ENCODE measurements at regions not wholly inside any gene's neighbourhood (a gene's known extent, or its start where the extent isn't known, plus 50 kb on each side); places are given as distances from the start of the nearest gene placed in this dataset.

DNA sequence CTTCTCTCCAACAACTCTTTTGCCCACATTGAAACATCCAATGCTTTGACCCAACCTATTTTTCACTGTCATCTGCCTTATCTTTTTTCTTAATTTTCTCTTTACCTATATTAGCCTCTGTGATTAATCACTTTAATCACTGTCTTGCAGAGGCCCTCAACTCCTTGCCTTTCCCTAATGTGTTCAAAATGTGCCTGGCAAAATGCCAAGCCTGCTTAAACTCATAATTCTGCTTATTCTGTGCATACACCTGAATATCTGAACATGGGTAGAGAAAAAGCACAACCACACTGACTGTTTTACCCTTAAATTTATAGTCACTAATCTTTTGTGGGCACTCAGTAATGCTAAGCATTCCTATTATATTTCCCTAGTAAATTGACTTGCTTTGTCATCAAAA lies 63.0 kb upstream of the GALNT13 start:
- Mint-ChIP-seq H3K9me3 (no peaks in the 10 kb centered on the region), H3K4me1 (peaks cover 18 to 20% of the 10 kb centered on the region in 2 experiments), H3K27me3 (ENCODE audit: low read depth) (no peaks in the 10 kb centered on the region), H3K4me3 (no peak overlapping the region), H3K36me3 (ENCODE audit: insufficient read depth in 1 of 3, low read depth in 3 of 3) (no peaks in the 10 kb centered on the region), H3K27ac (no peak overlapping the region)
- no peak overlapping the region for H2AK5ac ChIP-seq (ENCODE audit: insufficient read length, low read length)
- H4K5ac ChIP-seq (ENCODE audit: insufficient read length, low read depth, low read length): no peak overlapping the region
- H4K8ac ChIP-seq (replicated peaks; ENCODE audit: insufficient read length, low read depth, low read length): no peak overlapping the region
- TF ChIP-seq, protein P1, sequence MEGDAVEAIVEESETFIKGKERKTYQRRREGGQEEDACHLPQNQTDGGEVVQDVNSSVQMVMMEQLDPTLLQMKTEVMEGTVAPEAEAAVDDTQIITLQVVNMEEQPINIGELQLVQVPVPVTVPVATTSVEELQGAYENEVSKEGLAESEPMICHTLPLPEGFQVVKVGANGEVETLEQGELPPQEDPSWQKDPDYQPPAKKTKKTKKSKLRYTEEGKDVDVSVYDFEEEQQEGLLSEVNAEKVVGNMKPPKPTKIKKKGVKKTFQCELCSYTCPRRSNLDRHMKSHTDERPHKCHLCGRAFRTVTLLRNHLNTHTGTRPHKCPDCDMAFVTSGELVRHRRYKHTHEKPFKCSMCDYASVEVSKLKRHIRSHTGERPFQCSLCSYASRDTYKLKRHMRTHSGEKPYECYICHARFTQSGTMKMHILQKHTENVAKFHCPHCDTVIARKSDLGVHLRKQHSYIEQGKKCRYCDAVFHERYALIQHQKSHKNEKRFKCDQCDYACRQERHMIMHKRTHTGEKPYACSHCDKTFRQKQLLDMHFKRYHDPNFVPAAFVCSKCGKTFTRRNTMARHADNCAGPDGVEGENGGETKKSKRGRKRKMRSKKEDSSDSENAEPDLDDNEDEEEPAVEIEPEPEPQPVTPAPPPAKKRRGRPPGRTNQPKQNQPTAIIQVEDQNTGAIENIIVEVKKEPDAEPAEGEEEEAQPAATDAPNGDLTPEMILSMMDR (conservative IDR thresholded peaks at IDR 0.05): no peak
- H3K14ac ChIP-seq (ENCODE audit: insufficient read depth, low read length): no peak overlapping the region
- no peak overlapping the region for H2BK5ac ChIP-seq (ENCODE audit: insufficient read length, low read length)
- H3K9ac ChIP-seq (ENCODE audit: extremely low read depth, insufficient read length, low read length): no peak overlapping the region
- no peak overlapping the region for H3K23ac ChIP-seq (ENCODE audit: insufficient read length, low read depth, low read length)
- no peaks in the 10 kb centered on the region for H3K79me1 ChIP-seq (ENCODE audit: insufficient read depth, low read depth, low read length, poor library complexity, severe bottlenecking)
- no peaks in the 10 kb centered on the region for H3K4me1 ChIP-seq (ENCODE audit: insufficient read depth, low read length)
- H4K20me1 ChIP-seq (ENCODE audit: control insufficient read depth, insufficient read depth, insufficient read length): no peaks in the 10 kb centered on the region
- H3K27me3 ChIP-seq (ENCODE audit: insufficient read depth, low read length): no peaks in the 10 kb centered on the region
- DNase-seq: no peak
- no peak overlapping the region for H2BK20ac ChIP-seq (ENCODE audit: low read depth, low read length, poor library complexity, severe bottlenecking)
- H2BK15ac ChIP-seq (ENCODE audit: low read depth, low read length): no peak overlapping the region
- H2BK12ac ChIP-seq (ENCODE audit: insufficient read length, low read depth, low read length): no peak overlapping the region
- no peak overlapping the region for H2AFZ ChIP-seq (ENCODE audit: low read length)
- H3K56ac ChIP-seq (ENCODE audit: insufficient read length, low read depth, low read length): no peak overlapping the region
- no peak overlapping the region for H3T11ph ChIP-seq (ENCODE audit: low read length)
- no peak overlapping the region for H2BK120ac ChIP-seq (ENCODE audit: low read depth, low read length, poor library complexity, severe bottlenecking)
- no peak overlapping the region for H3K4ac ChIP-seq (ENCODE audit: low read depth, low read length)
- H3K18ac ChIP-seq (ENCODE audit: insufficient read length, low read depth, low read length): no peak overlapping the region
- no peaks in the 10 kb centered on the region for H3K79me2 ChIP-seq (ENCODE audit: insufficient read depth, low read length)
- no peak overlapping the region for H3K27ac ChIP-seq (ENCODE audit: insufficient read length, low read depth, low read length)
- no peaks in the 10 kb centered on the region for H3K9me3 ChIP-seq (ENCODE audit: control insufficient read depth, low read depth, low read length)
- no peak overlapping the region for H3K4me2 ChIP-seq (ENCODE audit: insufficient read depth, insufficient read length, low read length)
- H4K91ac ChIP-seq (ENCODE audit: insufficient read length, low read depth, low read length): no peak overlapping the region
- no peaks in the 10 kb centered on the region for H3K23me2 ChIP-seq (ENCODE audit: insufficient read length, low read depth, low read length, poor library complexity, severe bottlenecking)
